ENCODE measurements at regions not wholly inside any gene's neighbourhood (a gene's known extent, or its start where the extent isn't known, plus 50 kb on each side); places are given as distances from the start of the nearest gene placed in this dataset.
A peak's percentile ranks its signal among the peaks of the same experiment; 100 is the strongest.

DNA sequence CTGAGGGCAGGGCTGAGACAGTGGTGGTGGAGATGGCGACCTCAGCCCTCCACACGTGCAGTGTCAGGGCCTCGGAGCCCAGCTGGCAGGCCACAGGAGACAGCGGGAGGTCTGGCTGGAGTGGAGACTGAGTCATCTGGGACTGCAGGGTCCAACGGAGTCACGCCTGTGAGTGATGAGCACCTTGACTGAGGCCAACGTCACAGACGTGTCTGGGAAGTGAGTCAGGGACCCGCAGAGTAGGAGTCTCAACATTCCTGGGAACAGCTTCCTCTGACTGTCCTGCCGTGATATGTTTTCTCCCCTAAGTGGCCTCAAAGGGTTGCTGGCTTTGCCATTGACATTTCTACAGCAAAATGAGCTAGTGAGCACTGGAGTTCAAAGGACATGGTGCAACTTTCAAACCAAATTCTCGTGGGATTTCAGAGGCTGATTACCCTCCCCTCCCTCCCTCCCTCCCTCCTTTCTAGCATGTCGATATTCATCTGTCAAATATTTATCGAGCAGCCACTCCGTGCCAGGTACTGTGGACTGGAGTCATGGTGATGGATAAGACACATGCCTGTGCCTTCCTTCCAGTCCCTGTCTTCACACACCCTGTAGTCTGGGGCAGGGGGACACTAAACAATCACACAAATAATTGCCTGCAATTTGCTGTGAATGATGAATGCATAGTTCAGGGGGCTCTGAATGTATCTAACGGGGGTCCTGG, 53.3 kb upstream of the AMOTL2 start (continued):
- peak; percentile 100 for TF ChIP-seq BHLHE40 (IDR thresholded peaks at IDR 0.05; ENCODE audit: low read depth, low read length)
- TF ChIP-seq POLR2A (IDR thresholded peaks at IDR 0.05; ENCODE audit: low read depth, low read length): peak; percentile 86
- TF ChIP-seq SMC3 (IDR thresholded peaks at IDR 0.05; ENCODE audit: low read depth, low read length): peak; percentile 46

DNA sequence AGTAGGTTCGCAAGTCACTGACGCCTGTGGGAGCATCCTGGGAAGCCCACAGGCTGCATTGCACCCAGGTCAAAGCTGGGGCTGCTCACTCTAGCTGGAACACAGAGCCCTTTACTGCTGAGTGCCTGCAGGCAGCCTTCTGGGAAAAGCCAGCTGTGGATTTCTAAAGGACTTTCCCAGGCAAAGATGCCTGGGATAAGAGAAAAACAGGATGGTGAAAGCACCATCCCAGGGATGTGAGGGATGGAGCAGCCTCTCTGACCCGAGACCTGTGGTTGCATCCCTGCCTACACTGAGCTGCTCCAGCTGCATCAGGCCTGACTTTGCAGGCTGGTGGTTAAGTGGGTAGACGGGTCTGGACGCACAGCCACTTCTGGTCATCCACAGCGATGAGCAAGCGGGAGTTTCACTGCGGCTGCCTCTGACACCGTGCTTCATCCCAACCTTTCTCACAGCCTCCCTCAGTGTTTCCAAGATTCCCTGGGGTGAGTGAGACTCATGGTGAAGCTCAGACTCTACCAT, 52.5 kb upstream of the AMOTL2 start:
- POLR2A ChIA-PET (ENCODE audit: unreplicated experiment): interaction anchor here (0.6 to 1.1 kb wide), 3 partner anchors 29 to 55 kb away, joined by 3 to 5 read pairs (median 4); no protein-coding TSS in a partner anchor
- peak overlapping the region; percentile 100 for H2BK15ac ChIP-seq (ENCODE audit: low read depth, low read length)
- H4K91ac ChIP-seq (ENCODE audit: insufficient read depth, low read depth, low read length): peak overlapping the region; percentile 99
- dilution Hi-C loops (cut with HindIII; ENCODE audit: low sequenced_read_pairs, unreplicated experiment) (no loop called here), intact Hi-C loops (cut with micrococcal nuclease) (loop anchor here (1.0 kb wide), 2 partner anchors 38 to 52 kb away; partner anchors contain the start of gene AMOTL2), in situ Hi-C loops (cut with MboI; ENCODE audit: low sequenced_read_pairs) (loop anchor here (5.0 kb wide), 1 partner anchor 36 kb away; no protein-coding TSS in a partner anchor)
- H3K56ac ChIP-seq (ENCODE audit: extremely low read depth, insufficient read depth, low read length): peak overlapping the region; percentile 94
- H3K14ac ChIP-seq (replicated peaks; ENCODE audit: low read depth, low read length): peak overlapping the region; percentile 89
- peak overlapping the region; percentile 77 to 95 for H4K8ac ChIP-seq (ENCODE audit: low read depth in 2 of 2, low read length in 2 of 2)
- peak overlapping the region; percentile 98 for H2AK5ac ChIP-seq (ENCODE audit: low read depth, low read length)
- no peaks in the 10 kb centered on the region; the same call in 1 of the 2 replicates for H4K20me1 ChIP-seq (ENCODE audit: insufficient read depth, low read length)
- CTCF ChIA-PET: interaction anchor here (1.3 to 2.4 kb wide), 3 partner anchors 10 to 41 kb away, joined by 3 to 6 read pairs (median 5); no protein-coding TSS in a partner anchor
- peak overlapping the region; percentile 87 for H3K23ac ChIP-seq (ENCODE audit: low read depth, low read length)
- peak overlapping the region; percentile 99 for H2BK5ac ChIP-seq (ENCODE audit: low read depth, low read length, poor library complexity, severe bottlenecking)
- peaks cover 32% of the 10 kb centered on the region for H3K4me1 ChIP-seq (ENCODE audit: control insufficient read depth, insufficient read depth, low read length)
- ATAC-seq (ENCODE audit: low read depth) (peak; percentile 52), DNase-seq (peak; percentile 95)
- peak overlapping the region; percentile 89 for H3K27ac ChIP-seq (ENCODE audit: insufficient read depth, low read length)
- H2AFZ ChIP-seq (replicated peaks; ENCODE audit: low read length, poor library complexity): peak overlapping the region; percentile 82
- H3K9ac ChIP-seq (ENCODE audit: low read depth, low read length): peak overlapping the region; percentile 32
- peak overlapping the region; percentile 94 for H2BK20ac ChIP-seq (ENCODE audit: low read depth, low read length)
- BruUV-seq (replicated peaks): no TSS peak
- H3K27me3 ChIP-seq (ENCODE audit: control insufficient read depth, insufficient read depth, low read length): no peaks in the 10 kb centered on the region
- peak overlapping the region; percentile 21 for H3K4me2 ChIP-seq (ENCODE audit: low read depth, low read length)
- H2AK9ac ChIP-seq (replicated peaks; ENCODE audit: low read depth, low read length, poor library complexity): peak overlapping the region; percentile 94
- H2BK120ac ChIP-seq (ENCODE audit: low read depth, low read length): peak overlapping the region; percentile 96
- H3K9me1 ChIP-seq (ENCODE audit: insufficient read depth, low read length): peaks cover 41% of the 10 kb centered on the region
- H3K9me3 ChIP-seq (ENCODE audit: control insufficient read depth, insufficient read depth, low read length): no peaks in the 10 kb centered on the region
- no peak overlapping the region for H3K4me3 ChIP-seq (ENCODE audit: insufficient read depth, low read depth, low read length)
- H4K5ac ChIP-seq (ENCODE audit: low read depth, low read length): peak overlapping the region; percentile 63
- 79% methylated on average over 2 of the region's 9 CpGs; no CpG with 5 or more reads in 1 of the 2 experiments for WGBS, 2 experiments (ENCODE audit: extremely low coverage in 2 of 2, insufficient read length in 1 of 2)
- H3K79me1 ChIP-seq (ENCODE audit: low read depth in 1 of 2, low read length in 2 of 2): peaks cover 0 to 24% of the 10 kb centered on the region in 2 experiments; a peak in 2 of 4 replicates
- peak overlapping the region; percentile 98 for H3K4ac ChIP-seq (ENCODE audit: low read depth, low read length)
- H3K18ac ChIP-seq (ENCODE audit: low read depth, low read length): peak overlapping the region; percentile 70
- no peaks in the 10 kb centered on the region for H3K36me3 ChIP-seq (ENCODE audit: control insufficient read depth, insufficient read depth, low read length)
- TF ChIP-seq MAFK (IDR thresholded peaks at IDR 0.05; ENCODE audit: low read depth, low read length) (peak; percentile 16; the same call in 1 of the 2 replicates), CHD1 (IDR thresholded peaks at IDR 0.05; ENCODE audit: low read depth, low read length) (no peak), SMC3 (IDR thresholded peaks at IDR 0.05; ENCODE audit: low read depth, low read length) (no peak), FOS (IDR thresholded peaks at IDR 0.05; ENCODE audit: low read depth, low read length) (peak; percentile 72), RAD21 (IDR thresholded peaks at IDR 0.05; ENCODE audit: low read length) (peak; percentile 9; the same call in 1 of the 2 replicates), ELK1 (IDR thresholded peaks at IDR 0.05; ENCODE audit: borderline replicate concordance, low read depth, low read length) (no peak), RFX5 (IDR thresholded peaks at IDR 0.05; ENCODE audit: low read depth, low read length) (no peak), USF2 (IDR thresholded peaks at IDR 0.05; ENCODE audit: low read depth, low read length) (no peak)
- TF ChIP-seq, protein P1, sequence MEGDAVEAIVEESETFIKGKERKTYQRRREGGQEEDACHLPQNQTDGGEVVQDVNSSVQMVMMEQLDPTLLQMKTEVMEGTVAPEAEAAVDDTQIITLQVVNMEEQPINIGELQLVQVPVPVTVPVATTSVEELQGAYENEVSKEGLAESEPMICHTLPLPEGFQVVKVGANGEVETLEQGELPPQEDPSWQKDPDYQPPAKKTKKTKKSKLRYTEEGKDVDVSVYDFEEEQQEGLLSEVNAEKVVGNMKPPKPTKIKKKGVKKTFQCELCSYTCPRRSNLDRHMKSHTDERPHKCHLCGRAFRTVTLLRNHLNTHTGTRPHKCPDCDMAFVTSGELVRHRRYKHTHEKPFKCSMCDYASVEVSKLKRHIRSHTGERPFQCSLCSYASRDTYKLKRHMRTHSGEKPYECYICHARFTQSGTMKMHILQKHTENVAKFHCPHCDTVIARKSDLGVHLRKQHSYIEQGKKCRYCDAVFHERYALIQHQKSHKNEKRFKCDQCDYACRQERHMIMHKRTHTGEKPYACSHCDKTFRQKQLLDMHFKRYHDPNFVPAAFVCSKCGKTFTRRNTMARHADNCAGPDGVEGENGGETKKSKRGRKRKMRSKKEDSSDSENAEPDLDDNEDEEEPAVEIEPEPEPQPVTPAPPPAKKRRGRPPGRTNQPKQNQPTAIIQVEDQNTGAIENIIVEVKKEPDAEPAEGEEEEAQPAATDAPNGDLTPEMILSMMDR (conservative IDR thresholded peaks at IDR 0.05; ENCODE audit: low read depth, low read length): no peak

Measured in IMR-90 (cell line).